Stimulated activated CD4-positive, alpha-beta T cell treated with anti-CD3 and anti-CD28 coated beads, Interleukin-12 subunit alpha, Interleukin-12 subunit beta, amount 100 ng/mL, for 24 hours (primary cell): ENCODE measurements at regions not wholly inside any gene's neighbourhood (a gene's known extent, or its start where the extent isn't known, plus 50 kb on each side); places are given as distances from the start of the nearest gene placed in this dataset.
"Not testable (repeated sequence)": the region's sequence is repeated elsewhere in the genome, so short reads cannot be mapped to it uniquely, and the experiment has no call there.

Experiments used
- DNase-seq, 2 experiments: peaks; one replicate each; pipeline ENCODE4 v3.0.0-alpha.2; 2020; ENCODE audit warnings: low read depth in 2 of 2

DNA sequence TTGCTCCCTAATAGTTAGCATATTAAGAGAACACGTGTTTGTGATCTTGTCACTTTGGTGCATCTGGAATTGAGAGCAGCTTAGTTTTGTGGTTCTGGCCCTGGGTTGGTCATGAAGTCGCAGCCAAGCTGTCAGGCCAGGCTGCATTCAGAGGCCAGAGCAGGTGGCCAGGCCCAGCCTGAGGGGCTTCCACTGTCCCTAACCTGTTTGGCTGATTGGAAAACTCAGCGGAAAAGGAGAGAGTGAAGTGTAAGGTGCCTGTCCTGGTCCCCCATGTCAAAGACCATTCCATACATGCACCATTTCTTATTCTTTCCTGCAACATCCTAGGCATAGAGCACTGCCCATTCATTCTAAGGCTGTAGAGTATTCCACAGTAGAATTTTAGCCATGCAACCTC lies 111.5 kb upstream of the IGLL5 start:
- DNase-seq: no peak

DNA sequence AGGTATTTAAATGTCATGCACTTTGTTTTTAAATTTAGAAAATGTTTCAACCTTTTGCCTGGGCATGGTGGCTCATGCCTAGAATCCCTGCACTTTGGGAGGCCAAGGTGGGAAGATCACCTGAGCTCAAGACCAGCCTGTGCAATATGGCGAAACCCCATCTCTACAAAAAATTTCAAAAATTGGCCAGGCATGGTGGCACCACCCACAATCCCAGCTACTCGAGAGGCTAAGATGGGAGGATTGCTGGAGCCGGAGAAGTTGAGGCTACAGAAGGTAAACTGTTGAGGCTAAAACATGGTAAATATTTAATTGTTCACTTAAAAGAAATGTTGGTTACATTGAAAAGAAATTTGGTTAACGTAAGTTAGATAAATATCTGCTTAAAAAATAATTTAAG lies 108.4 kb upstream of the IGLL5 start:
- no peak for DNase-seq

- no peak for DNase-seq
Measured at GRCh38 chr22:22783575-22783974, 104.0 kb upstream of the IGLL5 start.

- DNase-seq: no peak
Measured at GRCh38 chr22:22784249-22785039, 103.2 kb upstream of the IGLL5 start.

GRCh38 chr22:22785316-22786065 lies 102.1 kb upstream of the IGLL5 start:
- DNase-seq: no peak

DNA sequence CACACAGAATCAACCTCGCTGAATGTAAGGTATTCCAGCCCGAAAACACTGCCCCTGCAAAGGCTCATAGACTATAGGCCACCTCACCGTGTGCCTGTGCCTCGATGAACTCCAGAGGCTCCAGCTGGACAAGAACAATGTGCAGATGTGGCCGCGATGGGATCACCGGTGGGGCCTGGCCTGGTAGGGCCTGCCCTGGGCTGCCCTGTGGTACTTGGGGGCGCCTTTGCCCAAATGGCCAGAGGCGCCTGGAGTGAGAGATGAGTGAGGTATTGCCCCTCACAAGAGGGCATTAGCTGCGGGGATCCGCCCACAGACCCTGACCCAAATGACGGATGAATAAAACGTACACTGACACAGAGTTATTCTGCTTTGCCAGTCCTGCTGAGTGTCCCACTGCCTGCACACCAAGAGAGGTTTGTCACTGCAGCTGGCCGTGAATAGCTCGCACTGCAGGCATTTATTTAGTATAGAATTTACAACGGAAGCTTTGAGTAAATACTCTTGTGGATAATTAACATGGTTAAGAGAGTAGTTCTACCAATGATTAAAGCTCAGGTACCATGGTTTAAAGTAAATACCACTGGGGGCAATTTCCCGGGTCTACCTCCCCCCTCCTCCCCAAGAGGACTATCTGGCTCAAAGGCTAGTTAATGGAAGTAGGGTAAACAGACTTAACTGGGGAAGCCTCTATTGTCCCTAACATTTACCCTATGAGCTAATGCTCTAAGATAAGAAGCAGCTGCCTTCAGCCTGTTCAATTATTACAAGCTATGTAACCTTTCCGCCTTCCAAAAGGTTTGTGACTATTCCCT lies 101.1 kb upstream of the IGLL5 start:
- DNase-seq: no peak

GRCh38 chr22:22787151-22787550 lies 100.5 kb upstream of the IGLL5 start:
- no peak for DNase-seq

DNA sequence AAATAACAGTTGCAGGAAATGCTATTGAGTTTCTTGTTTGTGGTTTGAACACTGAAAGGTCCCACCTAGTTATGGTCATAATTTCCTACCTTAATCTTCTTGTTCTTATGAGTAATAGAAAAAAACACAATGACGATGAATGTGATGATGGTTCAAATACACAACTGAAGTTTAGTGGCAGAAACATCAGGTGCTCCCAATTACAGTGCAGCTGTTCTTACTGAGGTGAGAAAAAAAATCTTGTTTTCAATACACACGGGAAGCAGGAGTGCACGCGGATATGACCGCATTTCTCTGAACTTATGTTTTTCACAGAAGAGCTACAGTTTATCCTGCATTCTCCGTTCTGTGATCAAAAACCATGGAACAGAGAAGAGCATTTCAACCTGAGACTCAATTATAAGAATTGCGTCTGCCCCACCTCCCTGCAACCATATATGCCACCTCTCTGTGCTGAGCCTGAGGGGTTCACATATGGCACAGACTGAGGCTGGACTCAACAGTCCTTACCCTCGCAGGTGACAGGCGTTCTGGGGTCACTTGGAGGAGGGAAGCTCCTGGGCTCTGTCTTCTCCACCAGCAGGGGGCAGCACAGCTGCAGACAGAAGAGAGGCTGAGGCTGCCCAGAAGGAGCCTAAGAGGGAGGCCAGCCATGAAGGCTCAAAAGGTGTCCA lies 99.7 kb upstream of the IGLL5 start:
- peak; percentile 35 to 64 for DNase-seq

- no peak for DNase-seq
Measured at GRCh38 chr22:22788460-22789037, 99.1 kb upstream of the IGLL5 start.

- no peak for DNase-seq
Measured at GRCh38 chr22:22789233-22789921, 98.2 kb upstream of the IGLL5 start.

GRCh38 chr22:22789922-22790845 lies 97.4 kb upstream of the IGLL5 start:
- DNase-seq: no peak

DNA sequence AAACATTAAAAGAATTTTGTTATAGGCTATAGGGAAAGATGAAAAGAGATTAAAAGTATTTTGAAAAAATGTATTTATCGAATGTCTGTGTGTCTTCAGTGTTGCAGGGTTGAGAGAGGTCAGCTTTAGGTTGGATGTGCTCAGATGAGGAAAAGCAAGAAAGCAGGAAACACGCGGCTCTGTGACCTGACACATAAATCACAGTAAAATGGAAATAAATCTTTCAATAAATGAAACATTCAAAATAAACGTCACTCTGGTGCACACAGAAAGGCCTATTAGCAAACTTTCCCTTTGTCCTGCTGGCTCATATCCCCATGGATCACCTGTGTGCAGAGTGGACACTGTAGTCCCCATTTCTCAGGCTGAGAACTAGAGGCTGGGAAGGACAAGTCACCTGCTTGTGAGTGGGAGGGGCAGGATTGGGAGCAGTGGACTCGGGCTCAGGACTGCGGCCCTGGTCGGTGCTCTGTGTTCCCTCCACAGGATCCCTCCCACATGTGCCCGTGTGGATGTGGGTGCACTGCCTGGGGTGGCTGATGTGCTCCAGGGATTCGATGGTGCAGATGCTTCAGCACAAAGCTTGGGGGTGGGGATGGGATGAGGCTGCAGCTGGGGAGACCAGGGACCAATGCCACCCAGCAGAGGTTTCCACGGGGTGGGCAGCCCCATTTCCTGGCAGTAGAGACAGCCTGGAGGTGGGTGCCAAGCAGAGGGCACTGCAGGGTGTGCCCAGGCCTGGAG lies 96.0 kb upstream of the IGLL5 start:
- DNase-seq: no peak

- DNase-seq: not testable (repeated sequence)
Measured at GRCh38 chr22:22792205-22792786, 95.3 kb upstream of the IGLL5 start.

- DNase-seq: not testable (repeated sequence)
Measured at GRCh38 chr22:22795639-22796038, 92.0 kb upstream of the IGLL5 start.

GRCh38 chr22:22796724-22797123 lies 90.9 kb upstream of the IGLL5 start:
- no peak for DNase-seq

- no peak for DNase-seq
Measured at GRCh38 chr22:22798232-22798616, 89.4 kb upstream of the IGLL5 start.

GRCh38 chr22:22798716-22799115 lies 88.9 kb upstream of the IGLL5 start:
- no peak for DNase-seq

- DNase-seq: no peak
Measured at GRCh38 chr22:22799561-22799960, 88.1 kb upstream of the IGLL5 start.

GRCh38 chr22:22800716-22801115 lies 86.9 kb upstream of the IGLL5 start:
- DNase-seq: no peak
